ENCODE measurements at regions not wholly inside any gene's neighbourhood (a gene's known extent, or its start where the extent isn't known, plus 50 kb on each side); places are given as distances from the start of the nearest gene placed in this dataset.
A peak's percentile ranks its signal among the peaks of the same experiment; 100 is the strongest.
"Not testable (repeated sequence)": the region's sequence is repeated elsewhere in the genome, so short reads cannot be mapped to it uniquely, and the experiment has no call there.

GRCh38 chr6:96743496-96743895 lies 93.8 kb downstream of the GPR63 start:
- DNase-seq = no peak

- no peak for DNase-seq
Observed at GRCh38 chr6:96742702-96743101, 94.6 kb downstream of the GPR63 start.

- no peak for DNase-seq
Observed at GRCh38 chr6:96735332-96735731, 101.9 kb downstream of the GPR63 start.

GRCh38 chr6:96727144-96727543 lies 110.1 kb downstream of the GPR63 start:
- no peak for DNase-seq

- DNase-seq = no peak
Observed at GRCh38 chr6:96725296-96725695, 112.0 kb downstream of the GPR63 start.

GRCh38 chr6:96724641-96725040 lies 112.6 kb downstream of the GPR63 start:
- DNase-seq = no peak

GRCh38 chr6:96723362-96723761 lies 113.9 kb downstream of the GPR63 start:
- DNase-seq = no peak

- DNase-seq = no peak
Observed at GRCh38 chr6:96721227-96721626, 116.0 kb downstream of the GPR63 start.

GRCh38 chr6:96716221-96716620 lies 121.1 kb downstream of the GPR63 start:
- no peak for DNase-seq

GRCh38 chr6:96715608-96716007 lies 121.7 kb downstream of the GPR63 start:
- no peak for DNase-seq

GRCh38 chr6:96704713-96705112 lies 132.6 kb downstream of the GPR63 start:
- peak in 1 of 5 experiments; percentile 70 for DNase-seq

- DNase-seq = no peak
Observed at GRCh38 chr6:96702626-96703025, 134.7 kb downstream of the GPR63 start.

- no peak for DNase-seq
Observed at GRCh38 chr6:96700915-96701314, 136.4 kb downstream of the GPR63 start.

GRCh38 chr6:96694429-96694828 lies 131.5 kb downstream of the FHL5 start:
- not testable (repeated sequence) for DNase-seq

- no peak for DNase-seq
Observed at GRCh38 chr6:96687121-96687520, 124.2 kb downstream of the FHL5 start.

- DNase-seq = no peak
Observed at GRCh38 chr6:96685702-96686101, 122.8 kb downstream of the FHL5 start.

- DNase-seq = no peak
Observed at GRCh38 chr6:96683819-96684528, 121.0 kb downstream of the FHL5 start.

- DNase-seq = no peak
Observed at GRCh38 chr6:96682017-96682416, 119.1 kb downstream of the FHL5 start.

GRCh38 chr6:96675597-96675996 lies 112.7 kb downstream of the FHL5 start:
- no peak for DNase-seq

Data from T-helper 2 cell (primary cell).